Activated naive CD8-positive, alpha-beta T cell treated with anti-CD3 and anti-CD28 coated beads for 36 hours (primary cell): ENCODE measurements at regions not wholly inside any gene's neighbourhood (a gene's known extent, or its start where the extent isn't known, plus 50 kb on each side); places are given as distances from the start of the nearest gene placed in this dataset.
"Not testable (repeated sequence)": the region's sequence is repeated elsewhere in the genome, so short reads cannot be mapped to it uniquely, and the experiment has no call there.

Experiments used
- DNase-seq: peaks from one replicate; pipeline ENCODE4 v3.0.0; 2021
- H3K27ac Mint-ChIP-seq: one replicate; pipeline ENCODE4 v1.8.0; 2022; ENCODE audit warnings: mild to moderate bottlenecking, moderate library complexity, mixed read lengths
- H3K27me3 Mint-ChIP-seq: one replicate; pipeline ENCODE4 v1.8.0; 2022; ENCODE audit warnings: mild to moderate bottlenecking, mixed read lengths
- H3K36me3 Mint-ChIP-seq: one replicate; pipeline ENCODE4 v1.8.0; 2021; ENCODE audit warnings: mild to moderate bottlenecking, mixed read lengths
- H3K4me1 Mint-ChIP-seq: one replicate; pipeline ENCODE4 v1.8.0; 2021; ENCODE audit warnings: mixed read lengths
- H3K4me3 Mint-ChIP-seq: one replicate; pipeline ENCODE4 v1.8.0; 2022; ENCODE audit warnings: mild to moderate bottlenecking, moderate library complexity, mixed read lengths
- H3K9me3 Mint-ChIP-seq: one replicate; pipeline ENCODE4 v1.8.0; 2022; ENCODE audit warnings: mixed read lengths

- H3K27me3 Mint-ChIP-seq, DNase-seq, H3K4me1 Mint-ChIP-seq, H3K4me3 Mint-ChIP-seq, H3K9me3 Mint-ChIP-seq: not testable (repeated sequence)
- Mint-ChIP-seq H3K36me3 (peaks cover 31% of the 10 kb centered on the region), H3K27ac (peak overlapping the region; percentile 14)
Observed at GRCh38 chr14:50030911-50031310, 85.5 kb downstream of the VCPKMT start.

- peaks cover 6% of the 10 kb centered on the region for H3K4me1 Mint-ChIP-seq
- H3K36me3 Mint-ChIP-seq, result peaks cover 35% of the 10 kb centered on the region
- H3K27me3 Mint-ChIP-seq, result no peaks in the 10 kb centered on the region
- peaks cover 6% of the 10 kb centered on the region for H3K9me3 Mint-ChIP-seq
- H3K4me3 Mint-ChIP-seq, result no peak overlapping the region
- H3K27ac Mint-ChIP-seq, result no peak overlapping the region
- no peak for DNase-seq
Observed at GRCh38 chr14:50031602-50032313, 84.6 kb downstream of the VCPKMT start.

GRCh38 chr14:50032462-50033167 is 83.8 kb downstream of the VCPKMT start:
- not testable (repeated sequence) for H3K4me1 Mint-ChIP-seq, H3K27ac Mint-ChIP-seq, H3K4me3 Mint-ChIP-seq, H3K9me3 Mint-ChIP-seq, H3K27me3 Mint-ChIP-seq, DNase-seq
- H3K36me3 Mint-ChIP-seq, result peaks cover 40% of the 10 kb centered on the region

GRCh38 chr14:50035214-50035613 is 81.2 kb downstream of the VCPKMT start:
- no peak overlapping the region for H3K4me3 Mint-ChIP-seq
- H3K9me3 Mint-ChIP-seq, result peaks cover 7% of the 10 kb centered on the region
- H3K27me3 Mint-ChIP-seq, result no peaks in the 10 kb centered on the region
- H3K27ac Mint-ChIP-seq, result no peak overlapping the region
- peaks cover 44% of the 10 kb centered on the region for H3K36me3 Mint-ChIP-seq
- peaks cover 34% of the 10 kb centered on the region for H3K4me1 Mint-ChIP-seq
- no peak for DNase-seq

GRCh38 chr14:50036211-50036610 is 80.2 kb downstream of the VCPKMT start:
- Mint-ChIP-seq H3K4me1 (peaks cover 44% of the 10 kb centered on the region), H3K36me3 (peaks cover 39% of the 10 kb centered on the region), H3K27me3 (no peaks in the 10 kb centered on the region), H3K9me3 (peaks cover 4% of the 10 kb centered on the region), H3K4me3 (no peak overlapping the region), H3K27ac (peak overlapping the region; percentile 21)
- no peak for DNase-seq

- Mint-ChIP-seq H3K4me1 (peaks cover 48% of the 10 kb centered on the region), H3K36me3 (peaks cover 36% of the 10 kb centered on the region), H3K27me3 (no peaks in the 10 kb centered on the region), H3K4me3 (no peak overlapping the region), H3K9me3 (peaks cover 3% of the 10 kb centered on the region), H3K27ac (no peak overlapping the region)
- DNase-seq, result no peak
Observed at GRCh38 chr14:50036637-50037036, 79.7 kb downstream of the VCPKMT start.

GRCh38 chr14:50037240-50037639 is 79.1 kb downstream of the VCPKMT start:
- no peak overlapping the region for H3K4me3 Mint-ChIP-seq
- H3K4me1 Mint-ChIP-seq, result peaks cover 48% of the 10 kb centered on the region
- peaks cover 31% of the 10 kb centered on the region for H3K36me3 Mint-ChIP-seq
- H3K27ac Mint-ChIP-seq, result peak overlapping the region; percentile 51
- H3K9me3 Mint-ChIP-seq, result peaks cover 3% of the 10 kb centered on the region
- H3K27me3 Mint-ChIP-seq, result no peaks in the 10 kb centered on the region
- no peak for DNase-seq

- H3K27ac Mint-ChIP-seq, result peak overlapping the region; percentile 97
- peaks cover 31% of the 10 kb centered on the region for H3K36me3 Mint-ChIP-seq
- H3K9me3 Mint-ChIP-seq, result peaks cover 3% of the 10 kb centered on the region
- peaks cover 48% of the 10 kb centered on the region for H3K4me1 Mint-ChIP-seq
- DNase-seq, result no peak
- peak overlapping the region; percentile 37 for H3K4me3 Mint-ChIP-seq
- no peaks in the 10 kb centered on the region for H3K27me3 Mint-ChIP-seq
Observed at GRCh38 chr14:50037852-50038251, 78.5 kb downstream of the VCPKMT start.

- H3K27ac Mint-ChIP-seq, result peak overlapping the region; percentile 97
- peak; percentile 79 for DNase-seq
- H3K9me3 Mint-ChIP-seq, result peaks cover 3% of the 10 kb centered on the region
- H3K27me3 Mint-ChIP-seq, result no peaks in the 10 kb centered on the region
- peaks cover 48% of the 10 kb centered on the region for H3K4me1 Mint-ChIP-seq
- peak overlapping the region; percentile 62 for H3K4me3 Mint-ChIP-seq
- H3K36me3 Mint-ChIP-seq, result peaks cover 31% of the 10 kb centered on the region
Observed at GRCh38 chr14:50038398-50039119, 77.8 kb downstream of the VCPKMT start.

GRCh38 chr14:50039120-50039517 is 77.3 kb downstream of the VCPKMT start:
- H3K4me3 Mint-ChIP-seq, result peak overlapping the region; percentile 62
- H3K4me1 Mint-ChIP-seq, result peaks cover 50% of the 10 kb centered on the region
- peaks cover 36% of the 10 kb centered on the region for H3K36me3 Mint-ChIP-seq
- peaks cover 3% of the 10 kb centered on the region for H3K9me3 Mint-ChIP-seq
- H3K27me3 Mint-ChIP-seq, result no peaks in the 10 kb centered on the region
- no peak for DNase-seq
- H3K27ac Mint-ChIP-seq, result peak overlapping the region; percentile 97

GRCh38 chr14:50039734-50040400 is 76.5 kb downstream of the VCPKMT start:
- peaks cover 37% of the 10 kb centered on the region for H3K36me3 Mint-ChIP-seq
- DNase-seq, result no peak

GRCh38 chr14:50040401-50040775 is 76.0 kb downstream of the VCPKMT start:
- Mint-ChIP-seq H3K27ac (peak overlapping the region; percentile 97), H3K4me1 (peaks cover 60% of the 10 kb centered on the region), H3K9me3 (peaks cover 4% of the 10 kb centered on the region), H3K36me3 (peaks cover 41% of the 10 kb centered on the region), H3K4me3 (peak overlapping the region; percentile 80), H3K27me3 (no peaks in the 10 kb centered on the region)
- DNase-seq, result peak; percentile 29

More at GRCh38 chr14:50039734-50040400, 76.5 kb downstream of the VCPKMT start:
- H3K4me3 Mint-ChIP-seq, result peak overlapping the region; percentile 80
- H3K27me3 Mint-ChIP-seq, result no peaks in the 10 kb centered on the region
- H3K27ac Mint-ChIP-seq, result peak overlapping the region; percentile 97
- peaks cover 3% of the 10 kb centered on the region for H3K9me3 Mint-ChIP-seq
- H3K4me1 Mint-ChIP-seq, result peaks cover 55% of the 10 kb centered on the region

- peaks cover 47% of the 10 kb centered on the region for H3K36me3 Mint-ChIP-seq
- peak overlapping the region; percentile 80 for H3K4me3 Mint-ChIP-seq
- peak overlapping the region; percentile 97 for H3K27ac Mint-ChIP-seq
- no peak for DNase-seq
- peaks cover 65% of the 10 kb centered on the region for H3K4me1 Mint-ChIP-seq
- no peaks in the 10 kb centered on the region for H3K27me3 Mint-ChIP-seq
- H3K9me3 Mint-ChIP-seq, result peaks cover 10% of the 10 kb centered on the region
Observed at GRCh38 chr14:50040895-50041465, 75.4 kb downstream of the VCPKMT start.

GRCh38 chr14:50041980-50042379 is 74.4 kb downstream of the VCPKMT start:
- Mint-ChIP-seq H3K36me3 (peaks cover 47% of the 10 kb centered on the region), H3K9me3 (peaks cover 15% of the 10 kb centered on the region), H3K27me3 (no peaks in the 10 kb centered on the region), H3K4me1 (peaks cover 72% of the 10 kb centered on the region), H3K27ac (no peak overlapping the region), H3K4me3 (no peak overlapping the region)
- no peak for DNase-seq
